GM18951 (cell line): ENCODE measurements at regions not wholly inside any gene's neighbourhood (a gene's known extent, or its start where the extent isn't known, plus 50 kb on each side); places are given as distances from the start of the nearest gene placed in this dataset.

Source experiments
- POLR2A ChIP-seq: IDR thresholded peaks from 4 replicates; pipeline ENCODE4 v1.6.1; 2011; ENCODE audit warnings: mild to moderate bottlenecking; ENCODE audit not compliant: insufficient read length, insufficient read depth; ENCODE audit errors: extremely low read depth
- in situ Hi-C: fragments of 300-500 bp; cut with MboI; formaldehyde crosslinking; loops from one replicate; pipeline ENCODE4 v1.12.0; 2022; ENCODE audit warnings: low sequenced_read_pairs, mixed read lengths, inconsistent platforms; ENCODE audit not compliant: unreplicated experiment

DNA sequence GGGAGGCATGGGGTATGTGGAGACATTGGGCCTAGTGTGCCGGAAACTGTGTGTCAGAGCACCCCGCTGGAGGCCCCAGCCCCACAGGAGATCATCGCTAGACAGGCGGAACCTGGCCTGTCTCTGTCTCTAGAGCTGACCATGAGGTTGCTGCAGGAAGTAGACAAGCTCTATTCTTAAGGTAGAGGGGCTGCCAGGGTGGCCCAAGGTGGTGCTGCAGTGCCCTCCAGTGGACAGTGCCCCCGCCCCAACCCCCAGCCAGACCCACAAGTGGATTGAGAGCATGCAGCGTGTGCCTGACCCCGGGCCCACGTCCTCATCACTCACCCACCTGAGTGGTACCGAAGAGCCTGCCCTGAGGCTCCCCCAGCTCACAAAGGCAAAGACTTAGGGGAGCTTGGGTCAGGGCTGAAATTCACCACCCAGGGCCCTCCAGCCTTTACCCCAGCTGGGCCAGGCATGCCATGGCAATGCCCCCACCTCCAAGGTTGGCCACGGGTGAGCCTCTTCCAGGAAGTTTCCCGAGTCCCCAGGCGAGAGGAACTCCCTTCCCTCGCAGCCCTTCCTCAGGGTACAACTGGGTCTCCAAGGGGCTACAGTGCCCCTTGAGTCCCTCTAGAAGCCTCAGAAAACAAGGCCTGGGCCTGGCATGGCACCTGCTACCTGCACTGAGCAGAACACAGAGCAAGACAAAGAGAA is 155.0 kb downstream of the TTC32 start:
- in situ Hi-C loops = loop anchor here (25.0 kb wide), 1 partner anchor 1234 kb away; no protein-coding TSS in a partner anchor

DNA sequence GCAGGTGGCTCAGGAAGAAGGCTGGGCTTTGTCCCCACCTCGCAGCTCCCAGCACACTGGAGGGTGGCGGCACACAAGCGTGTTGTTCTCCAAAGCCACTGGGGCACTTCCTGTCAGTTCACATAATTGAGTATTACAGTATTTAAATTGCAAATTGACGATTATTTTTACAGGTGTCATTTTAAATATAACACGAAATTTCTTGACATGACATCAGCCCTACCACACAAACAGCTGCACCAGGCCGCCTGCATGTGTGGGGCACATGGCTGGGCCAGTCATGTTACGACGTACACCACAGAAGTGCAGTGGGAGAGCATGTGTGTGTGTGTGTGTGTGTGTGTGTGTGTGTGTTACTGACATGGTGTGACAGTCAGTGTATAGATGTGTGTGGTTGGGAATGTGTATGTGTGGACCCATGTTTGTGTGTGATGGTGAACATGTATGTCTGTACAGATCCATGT is 155.6 kb downstream of the TTC32 start:
- no peak for TF ChIP-seq POLR2A
- in situ Hi-C loops = loop anchor here (25.0 kb wide), 1 partner anchor 1234 kb away; no protein-coding TSS in a partner anchor

More for the DNA sequence above, 155.0 kb downstream of the TTC32 start:
- no peak for TF ChIP-seq POLR2A

DNA sequence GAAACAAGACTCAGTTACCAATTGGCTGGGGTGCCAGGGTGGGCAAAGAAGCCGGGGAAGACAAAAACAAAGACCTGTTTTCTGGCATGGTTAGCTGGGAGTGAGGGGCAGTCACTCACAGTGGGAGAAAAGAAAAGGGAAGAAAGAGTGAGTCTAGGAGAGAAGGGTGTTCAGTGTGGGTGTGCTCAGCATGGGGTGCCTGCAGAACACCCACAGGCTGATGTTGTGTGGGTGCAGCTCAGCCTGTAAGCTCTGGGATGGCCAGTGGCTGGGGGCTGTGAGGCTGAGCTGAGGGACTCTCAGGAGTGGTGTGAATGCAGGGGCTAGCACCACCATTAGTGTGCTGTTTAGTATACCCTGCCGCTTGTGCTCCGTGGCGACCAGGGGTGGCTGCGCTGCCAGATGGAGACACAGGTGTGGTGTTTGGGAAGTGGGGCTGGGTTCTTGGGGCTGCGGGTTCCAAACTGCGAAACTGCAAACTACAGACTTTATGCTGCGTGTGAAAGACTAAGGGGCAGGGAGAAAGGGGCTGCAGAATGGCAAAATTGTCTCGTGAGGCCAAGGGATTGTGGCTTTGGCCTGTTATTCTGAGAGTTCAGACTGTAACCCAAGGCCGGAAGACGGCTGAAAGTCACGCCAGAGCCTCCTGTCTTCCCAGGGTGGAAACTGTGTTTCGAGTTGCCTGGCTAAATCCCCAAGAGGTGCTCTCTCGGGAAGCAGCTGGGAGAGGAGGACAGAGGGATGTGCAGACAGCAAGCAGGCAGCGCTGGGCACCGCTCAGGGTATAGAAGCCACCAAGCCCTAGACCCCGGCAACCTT is 156.3 kb downstream of the TTC32 start:
- in situ Hi-C loops = loop anchor here (25.0 kb wide), 1 partner anchor 1233 kb away; no protein-coding TSS in a partner anchor
- TF ChIP-seq POLR2A = no peak

DNA sequence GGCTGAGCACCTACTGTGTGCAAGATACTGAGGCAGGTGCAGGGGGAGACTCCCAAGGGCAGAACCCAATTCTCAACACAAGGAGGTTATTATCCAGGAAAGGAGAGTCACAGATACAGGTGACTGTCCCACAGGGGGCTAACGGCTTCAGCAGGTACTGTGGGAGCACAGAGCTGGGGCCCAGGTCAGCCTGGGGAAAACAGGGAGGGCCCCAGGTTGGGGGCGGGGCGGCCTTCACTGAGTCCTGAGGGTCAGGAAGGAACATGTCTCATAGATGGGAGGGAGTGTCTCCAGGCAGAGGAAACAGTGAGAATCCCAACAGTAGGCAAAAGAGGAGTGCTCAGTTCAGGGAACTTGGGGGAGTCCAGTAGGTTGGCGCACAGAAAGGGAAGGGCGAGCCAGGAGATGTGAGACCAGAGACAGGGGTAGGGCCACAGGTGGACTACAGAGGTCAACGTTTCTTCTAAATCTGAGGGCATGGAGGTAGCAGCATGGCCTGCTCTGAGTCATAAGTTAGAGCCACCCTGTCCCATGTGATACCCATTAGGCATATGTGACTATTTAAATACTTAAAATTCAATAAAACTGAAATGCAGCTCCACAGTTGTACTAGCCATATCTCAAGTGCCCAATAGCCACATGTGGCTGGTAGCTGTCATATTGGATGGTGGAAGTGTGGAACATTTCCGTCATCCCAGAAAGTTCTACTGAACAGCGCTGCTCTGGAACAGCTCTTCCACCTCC is 157.2 kb downstream of the TTC32 start:
- TF ChIP-seq POLR2A = no peak
- in situ Hi-C loops = loop anchor here (25.0 kb wide), 1 partner anchor 1232 kb away; no protein-coding TSS in a partner anchor

DNA sequence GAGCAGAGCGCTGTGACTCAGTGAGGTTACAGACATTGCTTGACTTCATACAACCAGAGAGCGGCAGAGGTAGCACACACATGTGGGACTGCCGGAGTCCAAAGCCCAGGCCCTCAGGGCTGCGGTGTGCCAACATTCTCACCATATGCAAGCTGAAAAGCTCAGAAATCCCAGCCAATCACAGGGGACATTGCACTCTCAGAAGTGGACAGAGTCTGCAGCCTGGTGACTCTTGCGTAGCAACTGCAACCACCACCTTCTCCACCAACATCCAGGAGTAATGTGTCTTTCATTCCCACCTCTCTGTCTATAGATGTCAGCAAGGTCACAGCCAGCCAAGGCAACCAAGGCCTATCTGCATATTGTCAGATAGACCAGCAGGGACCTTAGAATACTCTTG is 158.1 kb downstream of the TTC32 start:
- no peak for TF ChIP-seq POLR2A
- in situ Hi-C loops = loop anchor here (25.0 kb wide), 1 partner anchor 1231 kb away; no protein-coding TSS in a partner anchor

DNA sequence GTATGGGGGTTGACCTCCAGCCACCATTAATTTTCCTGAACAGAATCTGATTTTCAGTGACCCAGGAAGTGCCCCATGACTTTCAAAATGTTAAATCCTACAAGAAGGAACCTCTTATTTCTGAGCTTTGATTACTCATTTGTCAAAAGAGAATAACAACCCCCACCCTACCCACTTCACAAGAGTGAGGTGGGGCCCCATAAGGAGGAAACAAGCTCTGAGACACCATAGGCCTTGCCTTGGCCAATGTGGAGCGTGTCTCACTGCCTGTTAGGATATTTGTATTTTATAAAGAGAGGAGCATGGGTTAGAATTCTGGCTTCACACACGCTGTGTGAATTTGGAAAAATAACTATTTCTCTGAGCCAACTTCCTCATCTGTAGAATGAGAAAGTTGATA is 158.9 kb downstream of the TTC32 start:
- in situ Hi-C loops = loop anchor here (25.0 kb wide), 1 partner anchor 1231 kb away; no protein-coding TSS in a partner anchor
- no peak for TF ChIP-seq POLR2A

DNA sequence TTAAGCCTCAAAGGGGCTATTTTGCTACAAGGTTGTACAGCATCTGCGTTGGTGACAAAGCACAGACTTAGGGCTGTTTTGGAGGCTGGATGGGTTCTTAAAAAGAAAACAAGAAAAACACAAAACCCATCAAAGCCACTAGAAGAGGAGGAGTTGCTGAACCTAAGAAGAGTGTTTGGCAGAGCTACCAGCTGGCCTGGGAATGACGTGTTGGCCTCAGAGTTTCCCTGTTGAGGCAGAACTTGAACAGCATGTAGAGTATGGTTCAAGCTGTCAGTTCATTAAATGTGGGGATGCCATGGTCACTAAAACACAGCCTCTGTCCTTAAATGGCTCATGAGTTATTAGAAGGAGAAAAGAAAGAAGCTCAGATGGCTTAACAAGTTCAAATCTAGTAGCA is 162.5 kb downstream of the TTC32 start:
- TF ChIP-seq POLR2A = no peak
- in situ Hi-C loops = loop anchor here (25.0 kb wide), 1 partner anchor 1227 kb away; no protein-coding TSS in a partner anchor

DNA sequence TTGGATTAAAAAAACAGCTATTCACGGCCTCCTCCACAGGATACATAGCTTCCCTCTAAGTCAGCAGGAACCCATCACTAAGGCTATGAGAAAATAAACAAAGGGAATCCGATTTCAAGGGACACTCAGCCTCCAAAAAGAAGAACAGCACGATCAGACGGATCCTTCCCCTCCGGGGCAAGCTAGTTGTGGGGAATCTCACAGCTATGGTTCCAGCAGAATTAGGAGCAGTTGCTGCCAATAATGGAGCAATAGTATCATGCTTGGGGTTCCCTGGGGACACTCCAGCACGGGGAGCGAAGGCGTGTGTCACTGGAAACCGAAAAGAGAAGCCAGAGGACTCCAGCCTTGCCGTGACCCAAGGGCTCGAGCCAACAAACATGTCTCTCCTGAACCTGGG is 163.1 kb downstream of the TTC32 start:
- in situ Hi-C loops = loop anchor here (25.0 kb wide), 1 partner anchor 1226 kb away; no protein-coding TSS in a partner anchor

DNA sequence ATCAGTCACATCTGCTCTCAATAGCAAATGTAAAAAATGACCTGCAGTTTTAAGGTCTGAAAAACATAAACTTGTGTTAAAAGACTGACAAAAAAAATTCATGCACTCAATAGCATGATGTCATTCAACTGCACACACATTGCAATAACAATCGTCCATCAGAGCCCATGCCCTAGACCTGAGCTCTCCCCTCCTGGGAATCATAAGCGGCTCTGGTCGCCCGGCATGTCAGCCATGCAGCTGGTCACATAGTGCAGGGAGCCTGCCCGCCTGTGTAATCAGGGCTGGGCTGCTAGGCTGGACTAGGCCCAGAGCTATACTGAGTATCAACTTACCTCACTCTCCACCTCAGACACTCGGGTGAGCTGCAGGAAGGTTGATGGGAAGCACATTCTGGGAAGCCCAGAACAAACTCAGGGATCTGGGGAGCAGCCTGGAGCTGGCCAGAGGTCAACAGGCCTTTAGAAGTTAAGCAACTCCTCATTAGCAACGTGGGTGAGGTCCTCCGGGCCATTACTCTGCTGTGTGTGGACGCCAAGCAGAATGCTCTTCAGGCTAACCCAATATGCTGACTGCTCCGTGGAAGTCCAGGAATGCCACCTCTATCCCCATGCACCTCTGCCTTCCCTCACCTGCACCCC is 165.5 kb downstream of the TTC32 start:
- in situ Hi-C loops = loop anchor here (25.0 kb wide), 1 partner anchor 1224 kb away; no protein-coding TSS in a partner anchor
- TF ChIP-seq POLR2A = no peak

More for the DNA sequence above, 163.1 kb downstream of the TTC32 start:
- no peak for TF ChIP-seq POLR2A

DNA sequence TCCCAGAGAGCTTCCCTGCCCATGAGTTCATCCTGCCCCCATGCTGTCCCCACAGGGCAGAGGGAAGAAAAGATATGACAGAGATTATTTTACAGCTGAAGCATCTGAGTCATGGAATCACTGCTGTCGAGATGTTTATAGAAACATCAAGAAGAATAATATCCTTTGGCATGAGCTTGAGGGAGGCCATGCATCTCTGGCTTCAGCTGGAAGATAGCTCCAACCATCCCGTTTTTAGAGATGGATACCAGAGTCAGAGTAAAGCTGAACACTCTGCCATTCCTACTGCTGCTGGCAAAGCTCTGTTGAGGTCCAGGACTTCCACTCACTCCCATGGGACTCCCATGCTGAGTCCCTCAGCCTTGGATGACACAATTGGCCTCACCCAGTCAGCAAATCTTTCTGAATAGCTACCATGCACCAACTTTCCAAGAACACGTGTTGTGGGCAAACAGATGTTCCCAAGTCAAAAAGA is 167.8 kb downstream of the TTC32 start:
- no peak for TF ChIP-seq POLR2A
- in situ Hi-C loops = loop anchor here (25.0 kb wide), 1 partner anchor 1222 kb away; no protein-coding TSS in a partner anchor

DNA sequence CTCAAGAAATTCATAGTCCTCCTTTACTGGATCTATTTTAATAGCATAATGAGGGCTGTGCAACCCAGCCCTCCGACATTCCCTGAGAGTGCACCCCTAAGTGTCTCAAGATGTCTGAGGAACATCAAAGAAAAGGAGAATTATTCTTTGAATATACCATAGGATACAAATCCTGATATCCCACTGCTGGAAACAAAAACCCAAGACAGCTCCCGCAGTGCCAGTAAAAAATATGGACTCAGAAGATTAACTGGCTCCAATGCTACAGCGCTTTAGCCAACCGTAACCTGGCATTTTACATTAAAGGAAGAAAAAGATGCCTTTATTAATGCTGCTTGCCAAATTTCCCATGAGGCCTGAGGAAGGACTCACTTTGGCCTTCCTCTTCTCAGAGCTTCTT is 168.4 kb downstream of the TTC32 start:
- no peak for TF ChIP-seq POLR2A
- in situ Hi-C loops = loop anchor here (25.0 kb wide), 1 partner anchor 1221 kb away; no protein-coding TSS in a partner anchor

DNA sequence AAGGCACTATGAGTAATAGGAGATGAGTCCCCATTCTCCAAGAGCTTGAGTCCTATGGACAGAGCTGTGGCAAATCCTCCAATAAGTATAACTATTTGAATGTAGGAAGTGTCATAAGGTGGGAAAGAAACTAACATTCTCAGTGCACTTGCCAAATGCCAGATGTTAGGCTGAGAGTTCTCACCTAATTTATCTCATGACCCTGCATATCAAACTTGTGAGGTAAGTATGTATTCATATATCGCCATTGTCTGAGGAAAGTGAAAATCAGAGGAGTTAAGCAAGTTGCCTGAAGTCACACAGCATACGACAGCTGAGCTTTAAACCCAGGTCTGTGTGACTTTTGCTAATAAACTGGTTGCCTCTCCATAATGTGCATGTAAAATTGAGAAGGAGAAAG is 169.5 kb downstream of the TTC32 start:
- TF ChIP-seq POLR2A = no peak
- in situ Hi-C loops = loop anchor here (25.0 kb wide), 1 partner anchor 1220 kb away; no protein-coding TSS in a partner anchor
